Activated T-cell treated with anti-CD3 and anti-CD28 coated beads, Interleukin-2, amount 50 U/mL, for 72 hours (primary cell): ENCODE measurements at regions not wholly inside any gene's neighbourhood (a gene's known extent, or its start where the extent isn't known, plus 50 kb on each side); places are given as distances from the start of the nearest gene placed in this dataset.

Experiments
- ATAC-seq, 2 donors: fragments of 150-1000 bp; cut with Tn5 transposase; replicated peaks in 1 of 2; 2 replicates each; pipeline ENCODE4 v1.10.0; 2021; ENCODE audit warnings: moderate library complexity in 2 of 2, mild to moderate bottlenecking in 1 of 2
- DNase-seq, 2 donors: peaks; one replicate each; pipeline ENCODE4 v3.0.0; 2021 to 2022; ENCODE audit warnings: mixed read lengths in 1 of 2
- H3K27ac Mint-ChIP-seq: one replicate; pipeline ENCODE4 v1.8.0; 2022; ENCODE audit warnings: mild to moderate bottlenecking, moderate library complexity, mixed read lengths
- H3K27me3 Mint-ChIP-seq: one replicate; pipeline ENCODE4 v1.8.0; 2022; ENCODE audit warnings: low read depth, mixed read lengths
- H3K36me3 Mint-ChIP-seq, 2 donors: one replicate each; pipeline ENCODE4 v1.8.0; 2022; ENCODE audit warnings: mixed read lengths in 2 of 2, mild to moderate bottlenecking in 1 of 2; ENCODE audit not compliant: insufficient read depth in 2 of 2
- H3K4me1 Mint-ChIP-seq: one replicate; pipeline ENCODE4 v1.8.0; 2022; ENCODE audit warnings: low read depth, mixed read lengths
- H3K4me3 Mint-ChIP-seq, 2 donors: one replicate each; pipeline ENCODE4 v1.8.0; 2022; ENCODE audit warnings: mild to moderate bottlenecking in 2 of 2, mixed read lengths in 2 of 2, moderate library complexity in 2 of 2
- H3K9me3 Mint-ChIP-seq, 2 donors: one replicate each; pipeline ENCODE4 v1.8.0; 2022; ENCODE audit warnings: mixed read lengths in 2 of 2

DNA sequence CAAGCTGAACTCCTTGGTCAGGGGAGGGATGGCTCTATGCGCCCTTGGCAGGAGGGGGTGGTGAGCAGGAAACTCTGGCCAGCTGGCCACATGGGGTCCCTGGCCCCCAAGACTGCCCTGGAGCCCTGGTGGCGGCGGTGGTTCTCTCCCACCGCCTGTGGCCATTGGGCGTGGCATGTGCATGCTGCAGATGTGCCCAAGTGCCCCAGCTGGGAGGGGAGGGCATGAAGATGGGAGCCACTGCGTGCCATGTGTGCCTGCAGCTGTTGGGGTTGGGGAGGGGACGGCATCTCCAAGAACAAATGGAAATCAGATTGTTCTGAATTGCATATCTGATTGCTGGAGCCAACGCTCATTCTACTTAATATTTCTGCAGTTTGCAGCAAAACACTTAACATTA, 115.7 kb upstream of the IGF1 start:
- H3K4me3 Mint-ChIP-seq: no peak overlapping the region
- no peak overlapping the region for H3K27ac Mint-ChIP-seq
- H3K36me3 Mint-ChIP-seq: no peaks in the 10 kb centered on the region
- no peaks in the 10 kb centered on the region for H3K9me3 Mint-ChIP-seq
- H3K27me3 Mint-ChIP-seq: no peaks in the 10 kb centered on the region
- ATAC-seq: no peak
- H3K4me1 Mint-ChIP-seq: no peaks in the 10 kb centered on the region
- DNase-seq: no peak

DNA sequence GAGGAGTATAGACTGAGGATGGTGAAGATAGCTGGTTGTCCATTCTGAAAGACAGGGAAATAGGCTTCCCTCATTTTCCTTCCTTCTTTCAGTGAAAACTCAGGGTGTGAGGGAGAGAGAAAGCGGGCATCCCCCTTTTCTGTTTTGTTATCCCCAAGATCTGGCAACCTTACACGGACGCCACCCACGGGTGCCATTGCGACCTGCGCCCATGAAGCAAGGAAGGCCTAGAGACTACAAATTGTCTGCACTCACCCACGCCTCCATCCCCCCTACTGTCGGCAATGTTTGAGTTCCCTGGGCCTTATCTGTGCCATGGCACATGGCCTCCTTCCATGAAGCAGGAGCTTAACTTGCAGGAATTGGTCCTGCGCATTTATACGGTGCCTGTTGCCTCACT, 115.0 kb upstream of the IGF1 start:
- H3K36me3 Mint-ChIP-seq: no peaks in the 10 kb centered on the region

DNA sequence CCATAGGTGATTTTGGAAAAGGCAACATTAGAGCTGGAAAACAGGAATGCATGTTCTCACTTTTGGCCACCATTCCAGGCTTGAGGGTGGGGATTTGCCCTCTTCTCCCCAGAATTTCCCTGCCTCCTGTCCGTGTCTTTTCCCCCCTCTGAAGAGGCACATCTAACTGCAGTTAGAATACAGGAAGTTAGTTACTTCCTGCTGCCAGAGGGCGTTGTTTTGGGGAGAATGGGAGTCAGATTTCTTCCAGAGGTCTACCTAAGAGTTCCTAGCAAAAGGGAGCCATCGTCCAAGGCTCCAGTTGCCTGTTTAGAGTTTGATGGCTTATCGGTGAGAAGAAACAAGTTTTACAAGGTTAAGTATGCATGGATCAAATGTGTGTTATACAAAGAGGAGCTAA, 112.8 kb upstream of the IGF1 start:
- Mint-ChIP-seq H3K27ac (no peak overlapping the region), H3K4me3 (no peak overlapping the region), H3K9me3 (no peaks in the 10 kb centered on the region), H3K36me3 (no peaks in the 10 kb centered on the region), H3K27me3 (no peaks in the 10 kb centered on the region), H3K4me1 (no peaks in the 10 kb centered on the region)
- DNase-seq: no peak
- ATAC-seq: no peak

More for the DNA sequence above, 115.0 kb upstream of the IGF1 start:
- DNase-seq: no peak
- no peaks in the 10 kb centered on the region for H3K27me3 Mint-ChIP-seq
- no peak overlapping the region for H3K27ac Mint-ChIP-seq
- H3K4me3 Mint-ChIP-seq: no peak overlapping the region
- H3K4me1 Mint-ChIP-seq: no peaks in the 10 kb centered on the region
- H3K9me3 Mint-ChIP-seq: no peaks in the 10 kb centered on the region
- ATAC-seq: no peak

DNA sequence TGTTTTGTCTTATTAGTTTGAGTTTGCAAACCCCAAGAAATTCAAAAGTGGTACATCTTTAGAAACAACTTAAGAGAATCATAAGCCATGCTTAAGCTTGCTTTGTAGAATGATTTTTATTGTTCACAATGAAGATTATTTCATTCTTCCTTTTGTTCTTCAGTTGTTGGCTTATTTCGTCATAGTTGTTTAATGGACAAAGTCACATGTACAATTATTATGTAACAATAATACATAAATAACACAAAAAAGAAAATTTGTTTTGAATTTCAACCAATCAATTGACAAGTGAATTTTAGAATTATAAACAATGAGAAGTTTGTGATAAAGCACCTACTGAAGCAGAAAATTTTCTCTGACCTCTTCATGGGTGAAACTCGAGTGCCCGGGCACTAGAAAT, 111.8 kb upstream of the IGF1 start:
- no peaks in the 10 kb centered on the region for H3K27me3 Mint-ChIP-seq
- no peaks in the 10 kb centered on the region for H3K36me3 Mint-ChIP-seq
- ATAC-seq (no peak), DNase-seq (no peak)
- no peaks in the 10 kb centered on the region for H3K4me1 Mint-ChIP-seq
- H3K9me3 Mint-ChIP-seq: no peaks in the 10 kb centered on the region
- no peak overlapping the region for H3K27ac Mint-ChIP-seq
- no peak overlapping the region for H3K4me3 Mint-ChIP-seq

DNA sequence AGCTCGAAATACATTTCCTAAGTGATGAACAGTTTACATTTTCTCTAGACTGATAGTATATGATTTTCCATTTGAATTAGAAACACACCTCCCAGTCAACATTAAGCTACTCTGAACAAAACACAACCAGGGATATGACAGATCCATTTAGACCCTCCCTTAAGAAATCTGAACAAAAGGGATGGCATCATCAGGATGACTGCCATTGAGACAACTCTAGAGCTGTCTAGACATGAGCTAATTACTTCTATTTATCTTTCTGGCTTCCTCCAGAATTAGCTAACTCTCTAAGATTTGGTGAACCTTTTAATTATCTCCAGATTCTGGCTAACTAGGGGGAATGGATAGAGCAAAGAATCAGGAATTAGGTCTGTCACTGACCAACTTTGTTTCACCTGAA, 92.9 kb upstream of the IGF1 start:
- H3K36me3 Mint-ChIP-seq: no peaks in the 10 kb centered on the region
- H3K27ac Mint-ChIP-seq: no peak overlapping the region
- H3K9me3 Mint-ChIP-seq: no peaks in the 10 kb centered on the region
- no peaks in the 10 kb centered on the region for H3K4me1 Mint-ChIP-seq
- H3K4me3 Mint-ChIP-seq: no peak overlapping the region
- DNase-seq (no peak), ATAC-seq (no peak)
- peaks cover 6% of the 10 kb centered on the region for H3K27me3 Mint-ChIP-seq

DNA sequence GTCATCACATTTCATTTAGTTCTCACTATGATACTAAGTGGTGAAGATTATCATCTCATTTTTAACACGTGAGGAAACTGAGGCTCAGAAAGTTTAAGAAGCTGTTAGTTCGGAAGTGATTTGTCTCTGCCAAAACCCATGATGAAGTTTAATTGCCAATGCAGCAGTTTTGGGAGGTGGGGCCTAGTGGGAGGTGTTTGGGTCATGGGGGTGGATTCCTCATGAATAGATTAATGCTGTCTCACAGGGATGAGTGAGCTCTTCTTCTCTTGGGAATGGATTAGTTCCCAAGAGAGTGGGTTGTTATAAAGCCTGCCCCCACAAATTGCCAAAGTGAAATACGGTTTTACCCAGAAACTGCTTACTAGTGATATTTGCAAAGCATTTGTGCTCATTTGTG, 91.5 kb upstream of the IGF1 start:
- no peaks in the 10 kb centered on the region for H3K4me1 Mint-ChIP-seq
- ATAC-seq: no peak

DNA sequence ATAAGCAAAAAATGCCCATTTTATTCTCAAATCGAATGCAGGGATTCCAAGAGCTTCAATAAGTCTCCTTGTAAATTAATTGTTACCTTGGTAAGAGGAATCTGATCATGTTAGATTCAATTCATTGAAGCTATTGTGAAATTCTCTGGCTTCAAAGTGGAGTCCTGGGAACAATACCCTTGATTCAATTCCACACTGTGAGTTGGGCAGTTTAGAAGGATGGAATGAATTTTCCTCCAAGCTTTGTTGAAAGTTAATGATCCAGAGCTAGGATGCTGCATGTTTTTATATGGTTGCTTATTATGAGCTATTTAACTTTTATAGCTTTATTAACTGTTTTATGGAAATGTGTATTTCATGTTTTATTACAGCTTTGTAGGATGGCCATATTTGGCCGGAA, 89.9 kb upstream of the IGF1 start:
- Mint-ChIP-seq H3K9me3 (peaks cover 0 to 5% of the 10 kb centered on the region in 2 donors), H3K4me3 (no peak overlapping the region), H3K27ac (no peak overlapping the region), H3K4me1 (no peaks in the 10 kb centered on the region), H3K36me3 (no peaks in the 10 kb centered on the region), H3K27me3 (peaks cover 6% of the 10 kb centered on the region)
- no peak for ATAC-seq
- no peak for DNase-seq

More for the DNA sequence above, 91.5 kb upstream of the IGF1 start:
- no peaks in the 10 kb centered on the region for H3K9me3 Mint-ChIP-seq
- DNase-seq: no peak
- H3K27me3 Mint-ChIP-seq: peaks cover 6% of the 10 kb centered on the region
- no peaks in the 10 kb centered on the region for H3K36me3 Mint-ChIP-seq
- no peak overlapping the region for H3K4me3 Mint-ChIP-seq
- no peak overlapping the region for H3K27ac Mint-ChIP-seq

DNA sequence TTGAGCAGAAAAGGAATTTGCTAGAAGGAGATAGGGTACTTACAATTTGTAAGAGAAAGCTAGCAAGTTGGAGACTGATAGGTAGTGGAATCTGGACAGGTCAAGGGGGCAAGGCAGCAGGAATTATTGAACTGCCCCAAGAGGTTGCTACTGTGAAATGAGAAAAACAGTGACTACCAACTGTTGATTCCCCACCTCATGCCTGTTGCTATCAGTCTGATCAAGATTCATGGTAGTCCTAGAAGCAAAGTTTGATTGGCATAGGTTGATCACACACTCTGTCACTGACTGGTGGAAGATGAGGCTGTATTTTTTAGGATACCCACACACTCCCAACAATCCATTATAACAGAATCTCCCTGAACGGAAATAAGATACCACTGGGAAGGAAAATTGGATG, 89.4 kb upstream of the IGF1 start:
- Mint-ChIP-seq H3K4me1 (no peaks in the 10 kb centered on the region), H3K27ac (no peak overlapping the region)

DNA sequence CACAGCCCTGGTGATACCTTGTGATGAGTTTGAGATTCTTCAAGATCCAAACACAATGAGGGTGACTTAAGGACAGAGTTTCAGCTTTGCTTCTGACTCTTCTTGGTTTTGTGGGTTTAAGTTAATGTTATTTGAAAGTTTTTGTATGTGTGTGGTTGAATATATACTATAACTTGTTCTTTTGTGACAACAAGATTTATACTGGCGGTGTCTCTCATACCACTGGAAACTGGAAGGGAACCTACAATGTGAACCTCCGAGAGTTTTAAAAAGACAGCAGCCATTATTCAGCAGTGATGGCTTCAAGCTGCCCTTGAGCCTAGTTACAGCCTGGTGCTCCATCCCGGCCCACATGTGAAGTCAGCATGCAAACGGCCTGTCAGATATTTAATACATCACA, 87.9 kb upstream of the IGF1 start:
- H3K9me3 Mint-ChIP-seq: peaks cover 0 to 5% of the 10 kb centered on the region in 2 donors
- H3K27me3 Mint-ChIP-seq: no peaks in the 10 kb centered on the region
- DNase-seq (no peak), ATAC-seq (no peak)
- H3K27ac Mint-ChIP-seq: no peak overlapping the region
- no peaks in the 10 kb centered on the region for H3K36me3 Mint-ChIP-seq
- H3K4me1 Mint-ChIP-seq: no peaks in the 10 kb centered on the region
- no peak overlapping the region for H3K4me3 Mint-ChIP-seq

More for the DNA sequence above, 89.4 kb upstream of the IGF1 start:
- no peaks in the 10 kb centered on the region for H3K36me3 Mint-ChIP-seq
- no peak overlapping the region for H3K4me3 Mint-ChIP-seq
- DNase-seq (no peak), ATAC-seq (no peak)
- peaks cover 0 to 5% of the 10 kb centered on the region in 2 donors for H3K9me3 Mint-ChIP-seq
- peaks cover 6% of the 10 kb centered on the region for H3K27me3 Mint-ChIP-seq

DNA sequence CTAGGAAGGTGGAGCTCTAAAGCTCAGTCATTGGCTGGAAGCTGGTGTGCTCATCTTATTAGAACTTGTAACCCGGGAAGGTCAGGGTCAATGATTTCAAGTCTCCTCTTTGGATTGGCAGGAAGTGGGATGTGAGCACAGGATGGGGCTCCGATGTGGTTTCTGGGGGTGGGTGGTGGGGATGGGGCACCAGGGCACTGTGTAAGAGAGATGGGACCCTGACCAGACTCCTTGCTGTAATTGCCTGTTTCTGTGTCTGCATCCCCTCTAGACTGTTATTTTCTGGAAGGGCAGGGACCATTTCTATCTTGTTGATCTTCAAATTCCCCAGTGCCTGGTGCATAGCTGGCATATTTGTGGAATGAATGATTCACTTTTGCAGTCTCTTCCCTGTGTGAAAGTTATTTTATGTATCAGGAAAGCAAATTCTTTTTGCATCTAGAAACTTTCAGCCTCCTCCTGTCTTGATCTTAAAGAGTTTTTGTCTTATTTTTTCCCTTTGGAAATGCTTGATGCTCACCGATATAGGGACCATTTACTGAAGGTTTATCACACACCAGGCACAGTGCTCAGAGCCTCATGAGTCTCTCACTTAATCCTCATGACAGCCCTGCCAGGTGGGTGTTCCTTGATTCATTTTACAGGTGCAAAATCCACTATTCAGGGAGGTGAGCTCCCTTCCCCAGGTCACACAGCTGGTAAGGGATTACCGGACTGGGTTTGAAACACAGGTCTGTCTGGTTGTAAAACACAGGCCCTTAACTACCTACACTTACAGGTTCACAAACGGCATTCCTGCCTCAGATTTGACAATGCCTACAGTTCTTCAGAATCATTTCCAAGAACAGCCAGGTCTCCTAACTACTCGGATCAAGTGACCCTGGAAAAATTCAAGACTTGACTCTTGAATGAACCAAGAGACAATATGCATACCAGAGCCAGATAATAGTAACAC, 86.9 kb upstream of the IGF1 start:
- Mint-ChIP-seq H3K36me3 (no peaks in the 10 kb centered on the region), H3K27me3 (no peaks in the 10 kb centered on the region), H3K4me1 (no peaks in the 10 kb centered on the region), H3K27ac (no peak overlapping the region), H3K9me3 (peaks cover 0 to 5% of the 10 kb centered on the region in 2 donors), H3K4me3 (no peak overlapping the region)
- no peak for ATAC-seq
- no peak for DNase-seq

DNA sequence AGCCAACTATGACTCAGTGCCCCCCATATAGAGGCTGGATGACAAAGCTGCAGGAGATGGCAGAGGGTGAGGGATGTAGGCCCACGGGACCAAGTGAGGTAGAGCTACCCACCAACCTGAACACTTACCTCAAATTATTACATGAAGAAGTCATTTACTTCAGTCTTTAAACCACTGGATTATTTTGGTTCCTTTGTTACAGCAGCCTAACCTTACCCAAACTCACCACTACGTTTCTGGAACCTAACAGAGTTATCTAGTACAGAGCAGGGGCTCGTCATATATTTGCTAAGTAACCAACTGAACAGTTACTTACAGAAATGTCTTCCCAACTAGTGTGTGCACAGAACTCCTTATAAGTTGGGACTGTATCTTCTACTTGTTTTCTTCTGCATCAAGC, 85.2 kb upstream of the IGF1 start:
- no peak for DNase-seq
- no peaks in the 10 kb centered on the region for H3K36me3 Mint-ChIP-seq
- H3K27me3 Mint-ChIP-seq: no peaks in the 10 kb centered on the region
- no peak overlapping the region for H3K4me3 Mint-ChIP-seq
- peaks cover 0 to 5% of the 10 kb centered on the region in 2 donors for H3K9me3 Mint-ChIP-seq
- H3K27ac Mint-ChIP-seq: no peak overlapping the region
- ATAC-seq: no peak
- no peaks in the 10 kb centered on the region for H3K4me1 Mint-ChIP-seq

DNA sequence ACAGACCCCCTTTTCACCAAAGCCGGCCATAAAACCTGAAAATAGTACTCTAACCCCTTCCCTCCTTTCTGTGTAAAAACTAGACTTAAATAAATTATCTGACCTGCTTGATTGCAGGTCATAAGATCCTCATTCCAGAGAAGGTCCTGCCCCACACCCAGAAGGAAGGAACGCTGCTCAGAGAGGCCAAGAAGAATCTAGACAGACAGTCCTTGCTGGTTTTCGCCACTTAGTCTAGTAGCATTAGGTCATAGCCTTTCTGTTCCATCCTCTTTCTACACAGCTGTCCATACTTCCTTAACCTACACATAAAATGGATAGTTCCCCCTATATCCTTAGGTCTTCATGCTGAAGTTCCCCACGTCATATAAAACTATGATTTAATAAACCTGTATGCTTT, 83.7 kb upstream of the IGF1 start:
- no peak for ATAC-seq
- Mint-ChIP-seq H3K27me3 (peaks cover 9% of the 10 kb centered on the region), H3K4me3 (no peak overlapping the region)

DNA sequence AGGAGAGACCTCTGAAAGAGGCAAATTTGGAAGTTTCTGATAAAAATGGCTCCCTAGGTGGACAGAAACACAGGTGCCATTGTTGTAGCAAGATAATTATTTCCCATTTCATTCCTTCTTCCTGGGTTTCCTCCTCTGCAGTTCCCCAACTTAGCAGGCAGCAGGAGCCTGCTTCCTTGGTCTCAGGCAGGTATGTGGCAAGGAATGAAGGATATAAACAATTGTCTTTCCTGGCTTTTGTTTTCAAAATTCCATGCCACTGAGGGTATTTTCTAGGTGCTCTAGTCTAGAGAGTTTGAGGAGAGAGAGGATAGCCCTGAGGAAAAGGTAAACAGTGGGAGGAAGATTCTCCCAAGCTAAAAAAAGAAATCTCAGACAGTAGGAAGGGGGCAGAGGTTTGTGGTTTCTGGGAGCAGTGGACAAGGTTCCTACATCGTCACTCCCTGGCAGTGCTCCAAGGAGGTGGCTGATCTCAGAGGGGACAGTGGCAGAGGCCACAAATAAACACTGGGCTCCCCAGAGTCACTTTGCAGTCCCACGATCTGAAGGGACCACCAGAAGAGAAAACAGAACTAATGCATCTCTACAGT, 82.6 kb upstream of the IGF1 start:
- no peaks in the 10 kb centered on the region for H3K4me1 Mint-ChIP-seq

More for the DNA sequence above, 83.7 kb upstream of the IGF1 start:
- Mint-ChIP-seq H3K27ac (no peak overlapping the region), H3K36me3 (no peaks in the 10 kb centered on the region), H3K4me1 (no peaks in the 10 kb centered on the region), H3K9me3 (peaks cover 0 to 5% of the 10 kb centered on the region in 2 donors)
- DNase-seq: no peak

More for the DNA sequence above, 82.6 kb upstream of the IGF1 start:
- H3K27ac Mint-ChIP-seq: no peak overlapping the region
- ATAC-seq: no peak
- H3K27me3 Mint-ChIP-seq: peaks cover 9% of the 10 kb centered on the region
- peaks cover 0 to 5% of the 10 kb centered on the region in 2 donors for H3K9me3 Mint-ChIP-seq
- H3K4me3 Mint-ChIP-seq: no peak overlapping the region
- no peaks in the 10 kb centered on the region for H3K36me3 Mint-ChIP-seq
- no peak for DNase-seq
